Type B pancreatic cell (in vitro differentiated cells): ENCODE measurements at regions not wholly inside any gene's neighbourhood (a gene's known extent, or its start where the extent isn't known, plus 50 kb on each side); places are given as distances from the start of the nearest gene placed in this dataset.

ENCODE experiments used
- DNase-seq: peaks from one replicate; pipeline ENCODE4 v3.0.0; 2021; ENCODE audit warnings: mixed read lengths; ENCODE audit not compliant: unreplicated experiment; ENCODE audit errors: extremely low spot score
- H3K27ac Mint-ChIP-seq: 2 replicates; pipeline ENCODE4 v1.8.0; 2021; ENCODE audit warnings: mild to moderate bottlenecking, mixed read lengths
- H3K27me3 Mint-ChIP-seq: 2 replicates; pipeline ENCODE4 v1.8.0; 2021; ENCODE audit warnings: mixed read lengths
- H3K36me3 Mint-ChIP-seq: 2 replicates; pipeline ENCODE4 v1.8.0; 2021; ENCODE audit warnings: mixed read lengths
- H3K4me1 Mint-ChIP-seq: one replicate; pipeline ENCODE4 v1.8.0; 2021; ENCODE audit warnings: mixed read lengths; ENCODE audit not compliant: unreplicated experiment
- H3K4me3 Mint-ChIP-seq: 2 replicates; pipeline ENCODE4 v1.8.0; 2021; ENCODE audit warnings: mild to moderate bottlenecking, mixed read lengths
- H3K9me3 Mint-ChIP-seq: 2 replicates; pipeline ENCODE4 v1.8.0; 2021; ENCODE audit warnings: mixed read lengths
- TF ChIP-seq, protein P1 (sequence below): fragments of 200-600 bp; sonication (generic); conservative IDR thresholded peaks from 2 replicates; pipeline ENCODE4 v1.5.0; 2021; ENCODE audit warnings: antibody characterized with exemption, mild to moderate bottlenecking

- TF ChIP-seq, protein P1, sequence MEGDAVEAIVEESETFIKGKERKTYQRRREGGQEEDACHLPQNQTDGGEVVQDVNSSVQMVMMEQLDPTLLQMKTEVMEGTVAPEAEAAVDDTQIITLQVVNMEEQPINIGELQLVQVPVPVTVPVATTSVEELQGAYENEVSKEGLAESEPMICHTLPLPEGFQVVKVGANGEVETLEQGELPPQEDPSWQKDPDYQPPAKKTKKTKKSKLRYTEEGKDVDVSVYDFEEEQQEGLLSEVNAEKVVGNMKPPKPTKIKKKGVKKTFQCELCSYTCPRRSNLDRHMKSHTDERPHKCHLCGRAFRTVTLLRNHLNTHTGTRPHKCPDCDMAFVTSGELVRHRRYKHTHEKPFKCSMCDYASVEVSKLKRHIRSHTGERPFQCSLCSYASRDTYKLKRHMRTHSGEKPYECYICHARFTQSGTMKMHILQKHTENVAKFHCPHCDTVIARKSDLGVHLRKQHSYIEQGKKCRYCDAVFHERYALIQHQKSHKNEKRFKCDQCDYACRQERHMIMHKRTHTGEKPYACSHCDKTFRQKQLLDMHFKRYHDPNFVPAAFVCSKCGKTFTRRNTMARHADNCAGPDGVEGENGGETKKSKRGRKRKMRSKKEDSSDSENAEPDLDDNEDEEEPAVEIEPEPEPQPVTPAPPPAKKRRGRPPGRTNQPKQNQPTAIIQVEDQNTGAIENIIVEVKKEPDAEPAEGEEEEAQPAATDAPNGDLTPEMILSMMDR, result no peak
- Mint-ChIP-seq H3K36me3 (no peaks in the 10 kb centered on the region), H3K27me3 (no peaks in the 10 kb centered on the region), H3K4me1 (peaks cover 36% of the 10 kb centered on the region), H3K4me3 (no peak overlapping the region), H3K27ac (no peak overlapping the region), H3K9me3 (no peaks in the 10 kb centered on the region)
- DNase-seq, result no peak
Observed at GRCh38 chr20:50304923-50305635, 114.4 kb downstream of the CEBPB start.

GRCh38 chr20:50305636-50306477 is 115.2 kb downstream of the CEBPB start:
- no peaks in the 10 kb centered on the region for H3K27me3 Mint-ChIP-seq
- no peaks in the 10 kb centered on the region for H3K9me3 Mint-ChIP-seq
- TF ChIP-seq, protein P1, result no peak
- no peaks in the 10 kb centered on the region for H3K36me3 Mint-ChIP-seq
- H3K4me3 Mint-ChIP-seq, result peak overlapping the region; percentile 53
- no peak for DNase-seq
- peaks cover 36% of the 10 kb centered on the region for H3K4me1 Mint-ChIP-seq
- peak overlapping the region; percentile 44 for H3K27ac Mint-ChIP-seq

DNA sequence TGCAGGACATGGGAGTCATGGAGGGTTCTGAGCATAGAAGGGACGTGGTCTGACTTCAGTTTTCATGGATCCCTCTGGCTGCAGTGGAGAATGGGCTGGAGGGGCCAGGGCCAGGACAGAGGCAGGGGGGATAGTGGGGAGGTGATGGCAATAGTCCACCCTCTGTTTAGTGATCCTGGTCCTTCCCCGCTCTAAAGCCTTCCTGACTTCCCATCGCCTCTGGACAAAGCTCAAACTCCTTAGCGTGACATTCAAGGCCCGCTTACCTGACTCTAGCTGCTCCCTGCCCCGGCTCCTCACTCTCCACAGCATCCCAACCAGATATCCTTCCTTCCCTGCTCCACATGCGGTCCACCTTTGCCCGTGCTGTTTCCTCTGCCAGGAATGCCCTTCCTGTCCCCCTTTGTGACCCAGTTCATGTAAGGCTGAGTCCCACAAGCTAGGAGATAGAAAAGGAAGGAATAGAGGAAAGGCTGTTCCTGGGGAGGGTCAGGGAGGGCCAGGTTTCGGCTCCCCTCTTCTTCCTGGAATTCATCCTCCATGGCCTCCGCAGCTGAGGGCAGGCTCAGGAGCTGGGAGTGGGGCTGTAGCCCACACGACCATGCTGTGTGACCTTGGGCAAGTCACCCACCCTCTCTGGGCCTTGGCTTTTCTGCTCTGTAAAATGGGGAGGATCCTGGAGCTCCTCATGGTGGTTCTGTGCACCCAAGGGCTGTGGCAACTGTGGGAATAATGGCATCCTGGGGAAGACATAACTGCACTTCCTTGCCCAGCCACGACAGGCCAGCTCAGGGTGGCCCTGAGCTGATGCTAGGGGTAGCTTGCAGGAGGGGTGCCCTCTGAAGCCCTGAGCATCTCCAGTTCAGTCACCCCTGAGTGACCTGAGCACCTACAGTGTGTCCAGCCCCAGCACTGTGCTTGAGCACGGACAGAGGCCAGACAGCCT is 116.1 kb downstream of the CEBPB start:
- H3K27me3 Mint-ChIP-seq, result no peaks in the 10 kb centered on the region
- TF ChIP-seq, protein P1, result no peak
- no peak overlapping the region for H3K4me3 Mint-ChIP-seq
- H3K27ac Mint-ChIP-seq, result peak overlapping the region; percentile 44
- no peaks in the 10 kb centered on the region for H3K9me3 Mint-ChIP-seq
- H3K4me1 Mint-ChIP-seq, result peaks cover 36% of the 10 kb centered on the region
- DNase-seq, result no peak
- no peaks in the 10 kb centered on the region for H3K36me3 Mint-ChIP-seq

DNA sequence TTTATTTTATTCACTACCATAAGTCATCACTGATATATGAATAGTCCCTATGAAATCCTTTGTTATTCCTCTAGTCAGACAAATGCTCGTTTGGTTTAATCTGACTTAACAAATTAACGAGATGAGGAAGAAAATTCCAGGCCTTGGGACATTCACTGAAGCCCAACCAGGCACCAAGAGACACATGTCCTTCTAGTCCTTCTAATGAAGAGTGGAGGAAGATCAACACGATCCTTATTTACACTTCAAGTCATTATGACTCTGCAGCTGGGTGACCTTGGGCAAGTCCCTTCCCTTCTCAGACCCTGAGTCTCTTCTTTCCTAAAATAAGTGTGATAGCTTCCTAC is 117.5 kb downstream of the CEBPB start:
- TF ChIP-seq, protein P1, result no peak
- H3K27ac Mint-ChIP-seq, result no peak overlapping the region
- peaks cover 36% of the 10 kb centered on the region for H3K4me1 Mint-ChIP-seq
- H3K36me3 Mint-ChIP-seq, result no peaks in the 10 kb centered on the region
- no peaks in the 10 kb centered on the region for H3K27me3 Mint-ChIP-seq
- no peaks in the 10 kb centered on the region for H3K9me3 Mint-ChIP-seq
- no peak overlapping the region for H3K4me3 Mint-ChIP-seq
- DNase-seq, result no peak

DNA sequence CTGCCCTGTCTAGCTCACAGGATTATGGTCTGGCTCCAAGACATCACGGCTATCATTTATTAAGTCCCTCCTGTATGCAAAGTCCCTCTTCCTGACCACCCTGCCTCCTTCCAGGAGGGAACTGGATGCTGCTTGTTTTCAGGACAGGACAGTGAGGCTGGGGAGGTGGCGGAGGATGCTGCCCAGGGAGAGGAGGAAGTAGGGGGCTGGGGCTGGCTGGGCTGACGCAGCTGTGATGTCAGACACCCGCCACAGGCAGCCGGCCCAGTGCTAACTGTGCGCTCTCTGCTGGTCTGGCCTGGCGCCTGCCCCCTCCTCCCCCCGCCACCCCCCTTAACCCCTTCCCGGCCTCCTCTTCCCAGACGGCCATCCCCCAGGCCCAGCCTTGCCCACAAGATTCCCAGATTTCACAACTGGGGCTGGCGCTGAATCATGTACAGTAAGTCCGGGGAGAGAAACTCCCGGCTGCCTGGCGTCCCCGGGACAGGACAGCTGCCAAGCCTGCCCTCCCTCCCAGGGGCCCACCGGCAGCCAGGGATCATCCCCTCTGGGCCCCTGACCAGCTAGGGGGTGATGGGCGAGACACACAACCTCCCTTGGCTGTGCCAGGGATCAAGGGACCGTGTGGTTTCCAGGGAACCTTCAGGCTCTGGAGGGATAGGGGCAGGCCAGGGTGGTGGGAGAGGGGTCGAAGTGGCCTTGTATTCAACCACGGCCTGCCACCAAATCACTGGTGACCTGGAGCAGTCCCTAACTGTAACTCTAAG is 118.1 kb downstream of the CEBPB start:
- H3K27me3 Mint-ChIP-seq, result peaks cover 5% of the 10 kb centered on the region
- no peak overlapping the region for H3K27ac Mint-ChIP-seq
- no peak overlapping the region for H3K4me3 Mint-ChIP-seq
- no peaks in the 10 kb centered on the region for H3K9me3 Mint-ChIP-seq
- TF ChIP-seq, protein P1, result no peak
- no peaks in the 10 kb centered on the region for H3K36me3 Mint-ChIP-seq
- no peak for DNase-seq
- H3K4me1 Mint-ChIP-seq, result peaks cover 32% of the 10 kb centered on the region
